ENCODE measurements at regions not wholly inside any gene's neighbourhood (a gene's known extent, or its start where the extent isn't known, plus 50 kb on each side); places are given as distances from the start of the nearest gene placed in this dataset.

- Histone ChIP-seq H3K4me1 (ENCODE audit: control insufficient read depth, insufficient read depth, low read length) (no peaks in the 10 kb centered on the region), H3K9me3 (ENCODE audit: control insufficient read depth, insufficient read depth, low read depth, low read length) (no peaks in the 10 kb centered on the region), H3K36me3 (ENCODE audit: control insufficient read depth in 2 of 2, insufficient read depth in 1 of 2, low read length in 2 of 2) (no peaks in the 10 kb centered on the region), H3K4me3 (ENCODE audit: low read depth, low read length) (no peak overlapping the region), H3K27ac (ENCODE audit: extremely low read depth, low read depth, low read length) (no peak overlapping the region)
- ChIA-PET CTCF (interaction anchor here (1.0 kb wide), 1 partner anchor 372 kb away, joined by 3 read pairs; no protein-coding TSS in a partner anchor), POLR2A (no interaction called here)
- no peak for TF ChIP-seq ZNF670 (tag by site-specific recombination; IDR thresholded peaks at IDR 0.05; ENCODE audit: low read depth)
- TF ChIP-seq ZNF423 (tag by site-specific recombination; IDR thresholded peaks at IDR 0.05) = no peak
- TF ChIP-seq ZFP3 (tag by site-specific recombination; IDR thresholded peaks at IDR 0.05; ENCODE audit: low read depth) = no peak
- no peak for TF ChIP-seq HOXD13 (CRISPR knock-in tag; IDR thresholded peaks at IDR 0.05; ENCODE audit: borderline replicate concordance)
- no peak for TF ChIP-seq BCL11B (tag by site-specific recombination; IDR thresholded peaks at IDR 0.05; ENCODE audit: low read depth)
- no peak for TF ChIP-seq ZNF214 (tag by site-specific recombination; IDR thresholded peaks at IDR 0.05; ENCODE audit: borderline replicate concordance)
- TF ChIP-seq SP2 (tag by site-specific recombination; IDR thresholded peaks at IDR 0.05) = no peak
- TF ChIP-seq CTCF (tag by site-specific recombination; IDR thresholded peaks at IDR 0.05) = no peak
- no peak for TF ChIP-seq GLIS1 (tag by site-specific recombination; IDR thresholded peaks at IDR 0.05)
- TF ChIP-seq ZBTB49 (tag by site-specific recombination; IDR thresholded peaks at IDR 0.05; ENCODE audit: low read depth) = no peak
- no peak for TF ChIP-seq ZNF404 (tag by site-specific recombination; IDR thresholded peaks at IDR 0.05)
- TF ChIP-seq ZNF112 (tag by site-specific recombination; IDR thresholded peaks at IDR 0.05) = no peak
- no peak for TF ChIP-seq ZNF24 (tag by site-specific recombination; IDR thresholded peaks at IDR 0.05)
- no peak for TF ChIP-seq ZNF274 (IDR thresholded peaks at IDR 0.05; ENCODE audit: low read length)
- TF ChIP-seq ZNF274 (tag by site-specific recombination; IDR thresholded peaks at IDR 0.05; ENCODE audit: borderline replicate concordance) = no peak
- no peak for TF ChIP-seq ZNF548 (tag by site-specific recombination; IDR thresholded peaks at IDR 0.05)
- TF ChIP-seq AEBP2 (tag by site-specific recombination; IDR thresholded peaks at IDR 0.05; ENCODE audit: borderline replicate concordance) = no peak
- no peak for TF ChIP-seq ZNF248 (tag by site-specific recombination; IDR thresholded peaks at IDR 0.05)
- no peak for TF ChIP-seq HIC1 (tag by site-specific recombination; IDR thresholded peaks at IDR 0.05)
- no peak for TF ChIP-seq ZNF140 (tag by site-specific recombination; IDR thresholded peaks at IDR 0.05)
These were observed 984.2 kb downstream of the FSCB start for GRCh38 chr14:43522901-43523300.

All from HEK293 (cell line).